Testis (tissue), 2 donors: ENCODE measurements at regions not wholly inside any gene's neighbourhood (a gene's known extent, or its start where the extent isn't known, plus 50 kb on each side); places are given as distances from the start of the nearest gene placed in this dataset.

ENCODE experiments used
- DNase-seq: peaks from one replicate; pipeline ENCODE4 v3.0.0-alpha.2; 2019
- H3K27ac ChIP-seq, 2 donors: fragments of 200-600 bp; sonication (generic); one replicate each; pipeline ENCODE4 v1.5.1; 2019
- H3K27me3 ChIP-seq: fragments of 200-600 bp; sonication (generic); one replicate; pipeline ENCODE4 v1.5.1; 2019
- H3K36me3 ChIP-seq: fragments of 200-600 bp; sonication (generic); one replicate; pipeline ENCODE4 v1.5.1; 2017; ENCODE audit warnings: low read depth; ENCODE audit errors: missing control alignments
- H3K4me1 ChIP-seq: fragments of 200-600 bp; sonication (generic); one replicate; pipeline ENCODE4 v1.5.1; 2019
- H3K4me3 ChIP-seq, 2 donors: fragments of 200-600 bp; sonication (generic); one replicate each; pipeline ENCODE4 v1.5.1; 2017 to 2019
- H3K9me3 ChIP-seq: fragments of 200-600 bp; sonication (generic); one replicate; pipeline ENCODE4 v1.5.1; 2017
- POLR2A ChIP-seq: fragments of 450-650 bp; IDR thresholded peaks from one replicate; pipeline ENCODE4 v1.6.1; 2017; ENCODE audit warnings: antibody characterized with exemption, mild to moderate bottlenecking, moderate library complexity
- WGBS, 2 donors: methylation state at CpG; one replicate each; pipeline ENCODE4 v1.1.5; 2018; 5-methylcytosine and 5-hydroxymethylcytosine counted together
- intact Hi-C: fragments of 100-400 bp; cut with DNase I; formaldehyde crosslinking; loops from one replicate; pipeline ENCODE4 v1.15.1; 2023; ENCODE audit warnings: low total_unique reads
- TF ChIP-seq, protein P1 (sequence below), 3 experiments: fragments of 450-650 bp in 2 of 3; fragments of 200-600 bp in 1 of 3; sonication (generic) in 1 of 3; IDR thresholded peaks; one replicate each; pipeline ENCODE4 v1.5.1; 2016 to 2019; ENCODE audit warnings: antibody characterized with exemption in 3 of 3, mild to moderate bottlenecking in 2 of 3, moderate library complexity in 1 of 3

DNA sequence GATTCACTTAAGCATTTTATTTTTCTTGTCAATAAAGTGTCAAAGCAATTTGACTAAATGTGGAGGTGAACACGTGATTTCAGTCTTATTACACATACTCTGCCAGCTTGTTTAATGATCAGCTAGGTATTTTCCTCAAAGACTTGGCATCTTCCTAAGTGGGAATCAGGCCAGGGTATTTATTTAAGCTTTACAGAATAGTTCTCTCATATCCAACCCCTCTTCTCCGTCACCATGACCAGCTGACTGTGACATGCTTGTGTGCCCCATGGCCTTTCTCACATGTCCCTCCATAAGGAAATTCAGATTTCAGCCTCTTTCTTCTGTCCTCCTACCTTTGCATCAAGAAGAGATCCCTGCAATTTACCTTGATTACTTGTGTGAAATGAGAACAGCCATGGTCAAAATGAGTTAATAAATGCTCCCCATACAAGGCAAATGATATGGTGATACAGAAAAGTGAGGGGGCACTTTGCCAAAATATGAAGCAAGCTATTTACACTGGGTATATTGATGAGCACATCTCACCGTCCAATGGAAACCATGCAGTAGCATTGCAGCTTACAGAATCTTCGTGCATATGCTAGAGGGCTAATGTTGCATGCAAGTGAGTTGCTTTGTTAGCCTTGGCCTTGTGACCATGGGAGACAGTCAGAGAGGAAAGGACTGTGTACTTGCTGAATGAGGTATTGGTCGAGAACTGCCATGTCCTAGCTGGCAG is 202.2 kb downstream of the RNF152 start:
- no peak for DNase-seq
- intact Hi-C loops: no loop called here
- Histone ChIP-seq H3K4me3 (no peak overlapping the region), H3K9me3 (no peaks in the 10 kb centered on the region), H3K4me1 (no peaks in the 10 kb centered on the region), H3K27ac (no peak overlapping the region), H3K36me3 (no peaks in the 10 kb centered on the region), H3K27me3 (no peaks in the 10 kb centered on the region)
- 81 to 96% methylated on average over 5 of the region's 5 CpGs for WGBS, 2 donors
- TF ChIP-seq, protein P1, sequence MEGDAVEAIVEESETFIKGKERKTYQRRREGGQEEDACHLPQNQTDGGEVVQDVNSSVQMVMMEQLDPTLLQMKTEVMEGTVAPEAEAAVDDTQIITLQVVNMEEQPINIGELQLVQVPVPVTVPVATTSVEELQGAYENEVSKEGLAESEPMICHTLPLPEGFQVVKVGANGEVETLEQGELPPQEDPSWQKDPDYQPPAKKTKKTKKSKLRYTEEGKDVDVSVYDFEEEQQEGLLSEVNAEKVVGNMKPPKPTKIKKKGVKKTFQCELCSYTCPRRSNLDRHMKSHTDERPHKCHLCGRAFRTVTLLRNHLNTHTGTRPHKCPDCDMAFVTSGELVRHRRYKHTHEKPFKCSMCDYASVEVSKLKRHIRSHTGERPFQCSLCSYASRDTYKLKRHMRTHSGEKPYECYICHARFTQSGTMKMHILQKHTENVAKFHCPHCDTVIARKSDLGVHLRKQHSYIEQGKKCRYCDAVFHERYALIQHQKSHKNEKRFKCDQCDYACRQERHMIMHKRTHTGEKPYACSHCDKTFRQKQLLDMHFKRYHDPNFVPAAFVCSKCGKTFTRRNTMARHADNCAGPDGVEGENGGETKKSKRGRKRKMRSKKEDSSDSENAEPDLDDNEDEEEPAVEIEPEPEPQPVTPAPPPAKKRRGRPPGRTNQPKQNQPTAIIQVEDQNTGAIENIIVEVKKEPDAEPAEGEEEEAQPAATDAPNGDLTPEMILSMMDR (IDR thresholded peaks at IDR 0.05): no peak
- no peak for TF ChIP-seq POLR2A

DNA sequence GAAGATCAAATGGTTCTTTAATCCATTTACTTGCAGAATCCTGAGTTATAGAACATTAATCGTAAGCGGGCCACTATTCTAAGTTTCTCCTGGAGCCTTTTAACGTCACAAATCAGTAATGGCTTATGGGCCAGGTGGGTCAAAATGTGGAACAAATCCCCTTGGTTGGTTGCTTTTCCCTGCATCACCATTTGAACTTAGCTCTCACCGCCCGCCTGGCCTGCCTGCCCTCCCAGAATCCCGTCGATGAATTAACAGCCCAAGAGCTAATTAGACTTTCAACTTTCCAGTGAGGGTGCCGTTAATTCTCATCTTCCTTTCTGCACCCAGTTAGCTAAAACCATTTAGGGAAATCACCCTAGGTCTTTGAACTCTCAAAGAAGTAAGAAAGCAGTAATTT is 205.5 kb downstream of the RNF152 start:
- intact Hi-C loops: no loop called here
- H3K27ac ChIP-seq: no peak overlapping the region
- H3K27me3 ChIP-seq: no peaks in the 10 kb centered on the region
- no peaks in the 10 kb centered on the region for H3K4me1 ChIP-seq
- 84 to 85% methylated on average over 8 of the region's 8 CpGs for WGBS, 2 donors
- no peaks in the 10 kb centered on the region for H3K9me3 ChIP-seq
- no peak overlapping the region for H3K4me3 ChIP-seq
- no peak for DNase-seq
- no peaks in the 10 kb centered on the region for H3K36me3 ChIP-seq
- no peak for TF ChIP-seq POLR2A
- TF ChIP-seq, protein P1 (IDR thresholded peaks at IDR 0.05): no peak

DNA sequence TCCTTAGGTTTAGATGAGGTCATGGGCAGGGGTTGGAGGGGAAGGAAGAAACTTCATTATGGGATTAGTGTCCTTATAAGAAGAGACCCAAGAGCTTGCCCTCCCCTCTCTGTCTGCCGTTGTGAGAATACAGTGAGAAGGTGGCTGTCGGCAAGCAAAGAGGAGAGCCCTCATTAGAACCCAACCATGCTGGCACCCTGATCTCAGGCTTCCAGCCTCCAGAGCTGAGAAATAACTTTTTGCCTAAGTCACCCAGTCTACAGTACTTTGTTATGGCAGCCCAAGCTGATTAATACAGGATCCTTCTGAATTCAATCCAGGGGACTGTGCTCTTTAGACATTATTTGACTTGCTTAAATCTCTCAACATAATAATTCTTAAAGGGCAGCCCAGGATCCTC is 209.0 kb downstream of the RNF152 start:
- TF ChIP-seq POLR2A: no peak
- TF ChIP-seq, protein P1 (IDR thresholded peaks at IDR 0.05): no peak
- no peak overlapping the region for H3K4me3 ChIP-seq

GRCh38 chr18:61681065-61681464 is 211.7 kb downstream of the RNF152 start:
- WGBS, 2 donors: 83 to 90% methylated on average over 2 of the region's 2 CpGs
- TF ChIP-seq, protein P1 (IDR thresholded peaks at IDR 0.05): no peak
- no peak for TF ChIP-seq POLR2A
- Histone ChIP-seq H3K27me3 (no peaks in the 10 kb centered on the region), H3K4me1 (no peaks in the 10 kb centered on the region), H3K36me3 (no peaks in the 10 kb centered on the region), H3K27ac (no peak overlapping the region), H3K4me3 (no peak overlapping the region), H3K9me3 (no peaks in the 10 kb centered on the region)
- no peak for DNase-seq
- intact Hi-C loops: no loop called here

More for the DNA sequence above, 209.0 kb downstream of the RNF152 start:
- WGBS, 2 donors: 94 to 100% methylated on average over 2 of the region's 2 CpGs
- no peaks in the 10 kb centered on the region for H3K9me3 ChIP-seq
- no peaks in the 10 kb centered on the region for H3K4me1 ChIP-seq
- no peaks in the 10 kb centered on the region for H3K36me3 ChIP-seq
- intact Hi-C loops: no loop called here
- H3K27me3 ChIP-seq: no peaks in the 10 kb centered on the region
- no peak for DNase-seq
- H3K27ac ChIP-seq: no peak overlapping the region

- Histone ChIP-seq H3K4me3 (no peak overlapping the region), H3K36me3 (no peaks in the 10 kb centered on the region), H3K27ac (no peak overlapping the region), H3K9me3 (no peaks in the 10 kb centered on the region), H3K27me3 (no peaks in the 10 kb centered on the region), H3K4me1 (no peaks in the 10 kb centered on the region)
- DNase-seq: no peak
- TF ChIP-seq, protein P1 (IDR thresholded peaks at IDR 0.05): no peak
- TF ChIP-seq POLR2A: no peak
- WGBS, 2 donors: 85 to 90% methylated on average over 3 of the region's 3 CpGs
- intact Hi-C loops: no loop called here
Measured at GRCh38 chr18:61679836-61680235, 213.0 kb downstream of the RNF152 start.
